Astrocyte (in vitro differentiated cells and primary cell): ENCODE measurements at regions not wholly inside any gene's neighbourhood (a gene's known extent, or its start where the extent isn't known, plus 50 kb on each side); places are given as distances from the start of the nearest gene placed in this dataset.

Source experiments
- EZH2 ChIP-seq: IDR thresholded peaks from 2 replicates; pipeline ENCODE4 v1.6.1; 2012; ENCODE audit warnings: mild to moderate bottlenecking, low read length, inconsistent platforms; ENCODE audit not compliant: insufficient read depth
- TF ChIP-seq, protein P1 (sequence below): IDR thresholded peaks from 2 replicates; pipeline ENCODE4 v1.5.1; 2011; ENCODE audit warnings: low read depth, mild to moderate bottlenecking, inconsistent platforms, low read length, moderate library complexity; ENCODE audit not compliant: insufficient read depth

DNA sequence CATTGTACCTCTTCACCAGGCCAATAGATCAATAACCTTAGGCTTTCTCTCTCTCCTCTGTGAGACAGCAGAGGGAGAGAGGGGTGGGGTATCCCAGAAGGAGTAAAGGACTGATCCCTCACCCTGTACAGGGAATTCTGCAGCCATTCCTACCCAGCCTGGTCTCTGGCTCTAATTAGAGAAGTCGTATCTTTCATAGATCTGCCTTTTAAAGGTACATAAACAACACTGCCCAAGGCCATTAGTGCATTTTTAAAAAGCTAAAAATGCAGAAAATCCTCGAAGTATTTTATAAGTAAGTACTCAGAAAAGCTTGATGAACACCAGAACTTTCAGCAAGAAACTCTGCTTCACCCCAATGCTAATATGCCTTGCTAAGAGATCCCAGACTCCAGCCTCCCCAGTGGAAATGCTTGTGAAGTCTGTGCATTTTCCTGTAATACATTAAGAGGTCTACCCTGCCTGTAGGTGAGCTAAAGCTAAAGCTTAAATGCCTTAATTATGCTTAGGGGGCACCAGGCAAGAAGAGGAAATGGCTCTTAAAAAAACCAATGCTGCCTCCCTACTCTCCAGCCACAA, 200.0 kb upstream of the ANKRD55 start:
- TF ChIP-seq EZH2, result no peak
- TF ChIP-seq, protein P1, sequence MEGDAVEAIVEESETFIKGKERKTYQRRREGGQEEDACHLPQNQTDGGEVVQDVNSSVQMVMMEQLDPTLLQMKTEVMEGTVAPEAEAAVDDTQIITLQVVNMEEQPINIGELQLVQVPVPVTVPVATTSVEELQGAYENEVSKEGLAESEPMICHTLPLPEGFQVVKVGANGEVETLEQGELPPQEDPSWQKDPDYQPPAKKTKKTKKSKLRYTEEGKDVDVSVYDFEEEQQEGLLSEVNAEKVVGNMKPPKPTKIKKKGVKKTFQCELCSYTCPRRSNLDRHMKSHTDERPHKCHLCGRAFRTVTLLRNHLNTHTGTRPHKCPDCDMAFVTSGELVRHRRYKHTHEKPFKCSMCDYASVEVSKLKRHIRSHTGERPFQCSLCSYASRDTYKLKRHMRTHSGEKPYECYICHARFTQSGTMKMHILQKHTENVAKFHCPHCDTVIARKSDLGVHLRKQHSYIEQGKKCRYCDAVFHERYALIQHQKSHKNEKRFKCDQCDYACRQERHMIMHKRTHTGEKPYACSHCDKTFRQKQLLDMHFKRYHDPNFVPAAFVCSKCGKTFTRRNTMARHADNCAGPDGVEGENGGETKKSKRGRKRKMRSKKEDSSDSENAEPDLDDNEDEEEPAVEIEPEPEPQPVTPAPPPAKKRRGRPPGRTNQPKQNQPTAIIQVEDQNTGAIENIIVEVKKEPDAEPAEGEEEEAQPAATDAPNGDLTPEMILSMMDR, result no peak
